GM18861 (cell line): ENCODE measurements at regions not wholly inside any gene's neighbourhood (a gene's known extent, or its start where the extent isn't known, plus 50 kb on each side); places are given as distances from the start of the nearest gene placed in this dataset.

Experiments
- ATAC-seq: cut with Tn5 transposase; IDR thresholded peaks from one replicate; pipeline ENCODE4 v1.9.1; 2021; ENCODE audit not compliant: unreplicated experiment

GRCh38 chr13:94968757-94969086 lies 256.4 kb upstream of the SOX21 start:
- no peak for ATAC-seq

- no peak for ATAC-seq
Observed at GRCh38 chr13:94968040-94968756, 255.9 kb upstream of the SOX21 start.

- ATAC-seq: no peak
Observed at GRCh38 chr13:94967183-94968039, 255.1 kb upstream of the SOX21 start.

- ATAC-seq: no peak
Observed at GRCh38 chr13:94966422-94966955, 254.1 kb upstream of the SOX21 start.

- ATAC-seq: no peak
Observed at GRCh38 chr13:94959626-94960025, 247.3 kb upstream of the SOX21 start.

GRCh38 chr13:94956417-94957110 lies 244.2 kb upstream of the SOX21 start:
- ATAC-seq: no peak

GRCh38 chr13:94952787-94953186 lies 240.4 kb upstream of the SOX21 start:
- no peak for ATAC-seq

GRCh38 chr13:94950303-94950702 lies 238.0 kb upstream of the SOX21 start:
- ATAC-seq: no peak

- ATAC-seq: no peak
Observed at GRCh38 chr13:94947965-94948371, 235.6 kb upstream of the SOX21 start.

- no peak for ATAC-seq
Observed at GRCh38 chr13:94947392-94947791, 235.0 kb upstream of the SOX21 start.

- no peak for ATAC-seq
Observed at GRCh38 chr13:94946039-94946438, 233.7 kb upstream of the SOX21 start.

- no peak for ATAC-seq
Observed at GRCh38 chr13:94938124-94938523, 225.8 kb upstream of the SOX21 start.

- no peak for ATAC-seq
Observed at GRCh38 chr13:94936633-94937032, 224.3 kb upstream of the SOX21 start.

- no peak for ATAC-seq
Observed at GRCh38 chr13:94933936-94934335, 221.6 kb upstream of the SOX21 start.

- no peak for ATAC-seq
Observed at GRCh38 chr13:94933230-94933751, 220.9 kb upstream of the SOX21 start.

GRCh38 chr13:94928127-94928775 lies 215.9 kb upstream of the SOX21 start:
- ATAC-seq: no peak

GRCh38 chr13:94925263-94925662 lies 212.9 kb upstream of the SOX21 start:
- no peak for ATAC-seq

GRCh38 chr13:94921181-94921580 lies 208.8 kb upstream of the SOX21 start:
- ATAC-seq: no peak

GRCh38 chr13:94920578-94920977 lies 208.2 kb upstream of the SOX21 start:
- ATAC-seq: no peak

GRCh38 chr13:94917824-94918223 lies 205.5 kb upstream of the SOX21 start:
- ATAC-seq: no peak

GRCh38 chr13:94914895-94915294 lies 202.6 kb upstream of the SOX21 start:
- no peak for ATAC-seq
